ENCODE measurements at regions not wholly inside any gene's neighbourhood (a gene's known extent, or its start where the extent isn't known, plus 50 kb on each side); places are given as distances from the start of the nearest gene placed in this dataset.

DNA sequence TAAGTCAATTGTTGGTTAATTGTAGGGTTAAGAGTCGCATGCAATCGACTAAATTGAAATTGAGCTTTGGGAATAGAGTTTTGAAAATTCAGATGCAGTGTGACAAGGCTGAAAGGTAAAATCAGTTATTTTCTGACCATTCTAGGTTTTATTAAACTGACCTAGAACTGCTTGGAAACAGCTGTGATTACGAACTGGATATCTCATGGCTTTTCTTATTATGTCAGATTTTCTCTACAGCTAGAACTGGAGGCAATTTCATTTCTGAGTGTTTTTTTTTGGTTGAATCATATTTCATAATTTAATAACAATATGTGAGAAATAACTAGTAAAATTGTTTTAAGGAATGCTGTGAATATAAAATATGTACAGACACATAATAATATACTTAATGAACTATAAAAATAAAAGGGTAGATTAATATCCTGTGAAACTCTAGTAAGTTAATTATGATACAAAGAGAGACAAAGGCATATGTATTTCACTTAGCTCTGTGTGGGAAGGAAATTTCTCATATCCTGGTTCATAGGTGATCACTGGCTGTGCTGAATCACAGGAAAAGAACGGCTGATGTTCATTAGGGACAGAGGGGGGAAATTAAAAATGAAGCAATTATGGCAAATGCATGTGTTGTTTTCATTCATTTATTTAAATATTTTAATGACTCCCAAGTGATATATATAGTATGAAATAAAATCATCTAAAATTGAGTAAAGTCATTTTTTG is 403.2 kb downstream of the ZIC1 start:
- TF ChIP-seq, protein P1, sequence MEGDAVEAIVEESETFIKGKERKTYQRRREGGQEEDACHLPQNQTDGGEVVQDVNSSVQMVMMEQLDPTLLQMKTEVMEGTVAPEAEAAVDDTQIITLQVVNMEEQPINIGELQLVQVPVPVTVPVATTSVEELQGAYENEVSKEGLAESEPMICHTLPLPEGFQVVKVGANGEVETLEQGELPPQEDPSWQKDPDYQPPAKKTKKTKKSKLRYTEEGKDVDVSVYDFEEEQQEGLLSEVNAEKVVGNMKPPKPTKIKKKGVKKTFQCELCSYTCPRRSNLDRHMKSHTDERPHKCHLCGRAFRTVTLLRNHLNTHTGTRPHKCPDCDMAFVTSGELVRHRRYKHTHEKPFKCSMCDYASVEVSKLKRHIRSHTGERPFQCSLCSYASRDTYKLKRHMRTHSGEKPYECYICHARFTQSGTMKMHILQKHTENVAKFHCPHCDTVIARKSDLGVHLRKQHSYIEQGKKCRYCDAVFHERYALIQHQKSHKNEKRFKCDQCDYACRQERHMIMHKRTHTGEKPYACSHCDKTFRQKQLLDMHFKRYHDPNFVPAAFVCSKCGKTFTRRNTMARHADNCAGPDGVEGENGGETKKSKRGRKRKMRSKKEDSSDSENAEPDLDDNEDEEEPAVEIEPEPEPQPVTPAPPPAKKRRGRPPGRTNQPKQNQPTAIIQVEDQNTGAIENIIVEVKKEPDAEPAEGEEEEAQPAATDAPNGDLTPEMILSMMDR (IDR thresholded peaks at IDR 0.05; ENCODE audit: insufficient read depth, low read length): no peak
- TF ChIP-seq GABPA (IDR thresholded peaks at IDR 0.05; ENCODE audit: low read depth) (no peak), POLR2AphosphoS5 (IDR thresholded peaks at IDR 0.05; ENCODE audit: low read depth) (no peak)

Measured in HL-60 (cell line).